ENCODE measurements at regions not wholly inside any gene's neighbourhood (a gene's known extent, or its start where the extent isn't known, plus 50 kb on each side); places are given as distances from the start of the nearest gene placed in this dataset.

GRCh38 chr12:19572920-19573558, 133.7 kb downstream of the AEBP2 start:
- ChIA-PET POLR2A (no interaction called here), CTCF (interaction anchor here (1.0 to 2.1 kb wide), 3 partner anchors 10 to 18 kb away, joined by 3 to 5 read pairs (median 4); no protein-coding TSS in a partner anchor)
- TF ChIP-seq CTCF (IDR thresholded peaks at IDR 0.05; ENCODE audit: control extremely low read depth, extremely low read depth, low read depth, missing control alignments) = peak; percentile 45
- peak; percentile 30 for DNase-seq (ENCODE audit: extremely low spot score)

DNA sequence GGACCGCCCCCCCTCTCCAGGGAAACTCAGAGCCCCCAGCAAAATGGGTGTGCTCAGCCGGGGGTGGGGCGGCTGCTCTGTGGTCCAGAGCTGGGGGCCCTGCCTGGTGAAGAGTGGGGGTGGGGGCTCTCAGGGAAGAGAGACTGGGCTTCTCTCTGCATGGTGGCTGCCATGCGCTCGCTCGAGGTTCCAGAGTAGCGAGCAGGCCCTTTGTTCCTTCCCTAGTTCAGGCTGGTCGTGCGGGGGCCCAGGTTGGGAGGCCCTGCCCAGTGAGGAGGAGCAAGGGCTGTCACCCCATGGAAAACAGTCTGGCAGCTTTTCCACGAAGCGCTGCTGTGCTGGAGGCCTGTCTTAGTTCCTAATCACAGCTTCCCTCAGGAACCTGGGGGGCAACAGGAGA, 134.6 kb downstream of the AEBP2 start:
- CTCF ChIA-PET = interaction anchor here (0.9 to 1.5 kb wide), 2 partner anchors 14 to 21 kb away, joined by 3 to 5 read pairs; no protein-coding TSS in a partner anchor
- no peak for DNase-seq (ENCODE audit: extremely low spot score)
- POLR2A ChIA-PET = no interaction called here
- TF ChIP-seq CTCF (IDR thresholded peaks at IDR 0.05; ENCODE audit: control extremely low read depth, extremely low read depth, low read depth, missing control alignments) = no peak

DNA sequence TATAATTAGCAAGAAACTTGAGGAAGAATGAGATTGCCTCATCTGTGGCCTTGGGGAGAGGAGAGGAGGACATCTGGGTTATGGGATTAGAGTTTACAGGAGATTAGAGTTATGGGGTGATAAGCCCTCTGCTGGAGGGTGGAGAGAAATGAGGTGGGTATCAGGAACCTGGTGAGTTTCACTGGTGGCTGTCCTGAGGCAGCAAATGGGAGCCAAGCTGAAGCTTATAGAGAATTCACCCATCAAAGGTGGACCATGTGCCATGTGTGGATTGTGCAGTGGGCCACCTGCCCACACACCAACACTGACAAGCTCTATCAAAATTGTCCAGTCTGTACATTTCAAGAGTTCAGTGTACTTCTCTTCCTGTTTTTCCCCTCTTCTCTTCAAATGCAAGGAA, 135.3 kb downstream of the AEBP2 start:
- POLR2A ChIA-PET = no interaction called here
- no peak for DNase-seq (ENCODE audit: extremely low spot score)
- CTCF ChIA-PET = interaction anchor here (0.9 to 1.6 kb wide), 3 partner anchors 14 to 20 kb away, joined by 3 to 8 read pairs (median 5); no protein-coding TSS in a partner anchor
- peak; percentile 4 for TF ChIP-seq CTCF (IDR thresholded peaks at IDR 0.05; ENCODE audit: control extremely low read depth, extremely low read depth, low read depth, missing control alignments)

GRCh38 chr12:19575337-19576243, 136.3 kb downstream of the AEBP2 start:
- POLR2A ChIA-PET = no interaction called here
- TF ChIP-seq CTCF (IDR thresholded peaks at IDR 0.05; ENCODE audit: control extremely low read depth, extremely low read depth, low read depth, missing control alignments) = no peak
- CTCF ChIA-PET = interaction anchor here (1.5 to 1.6 kb wide), 2 partner anchors 15 to 17 kb away, joined by 3 to 8 read pairs; no protein-coding TSS in a partner anchor
- DNase-seq (ENCODE audit: extremely low spot score) = no peak

- CTCF ChIA-PET = no interaction called here
- no peak for TF ChIP-seq CTCF (IDR thresholded peaks at IDR 0.05; ENCODE audit: control extremely low read depth, extremely low read depth, low read depth, missing control alignments)
- POLR2A ChIA-PET = no interaction called here
- DNase-seq (ENCODE audit: extremely low spot score) = no peak
Measured at GRCh38 chr12:19576506-19577280, 137.4 kb downstream of the AEBP2 start.

DNA sequence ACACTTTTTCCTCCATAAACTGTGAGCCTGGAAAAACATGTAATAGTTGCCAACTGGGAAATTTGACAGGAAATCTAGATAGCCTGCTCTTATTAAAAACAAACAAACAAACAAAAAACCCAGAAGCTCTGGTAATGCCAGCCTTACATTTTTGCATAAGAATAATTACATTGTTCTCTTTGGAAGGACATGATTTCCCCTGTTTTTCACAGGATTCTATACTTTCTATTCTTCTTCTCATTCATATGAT, 137.9 kb downstream of the AEBP2 start:
- TF ChIP-seq CTCF (IDR thresholded peaks at IDR 0.05; ENCODE audit: control extremely low read depth, extremely low read depth, low read depth, missing control alignments) = no peak
- ChIA-PET CTCF (no interaction called here), POLR2A (no interaction called here)
- no peak for DNase-seq (ENCODE audit: extremely low spot score)

All from GM10248 (cell line).